ENCODE measurements at regions not wholly inside any gene's neighbourhood (a gene's known extent, or its start where the extent isn't known, plus 50 kb on each side); places are given as distances from the start of the nearest gene placed in this dataset.

GRCh38 chr7:136605532-136606329 lies 262.7 kb upstream of the CHRM2 start:
- no peak for TF ChIP-seq GATA3 (IDR thresholded peaks at IDR 0.05; ENCODE audit: low read depth, low read length)
- TF ChIP-seq GATA2 (IDR thresholded peaks at IDR 0.05; ENCODE audit: low read depth, low read length) = no peak

Data from SH-SY5Y (cell line).